ENCODE measurements at regions not wholly inside any gene's neighbourhood (a gene's known extent, or its start where the extent isn't known, plus 50 kb on each side); places are given as distances from the start of the nearest gene placed in this dataset.

DNA sequence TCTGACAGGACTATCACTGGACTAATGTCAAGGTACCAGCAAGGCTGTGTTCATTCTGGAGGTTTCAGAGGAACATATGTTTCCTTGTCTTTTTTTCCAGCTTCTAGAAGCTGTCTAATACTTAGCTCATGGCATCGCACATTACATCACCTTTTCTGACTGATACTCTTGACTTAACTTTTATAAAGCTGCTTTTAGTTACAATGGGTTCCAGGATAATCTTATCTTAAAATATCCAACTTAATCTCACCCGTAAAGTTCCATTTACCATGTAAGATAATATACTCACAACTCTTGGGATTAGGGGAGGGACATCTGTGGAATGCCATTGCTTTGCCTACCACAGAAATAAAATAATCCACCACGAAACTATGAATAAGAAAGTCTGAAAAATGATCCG, 394.2 kb downstream of the CDH19 start:
- no peak for ATAC-seq
- Mint-ChIP-seq H3K27ac (no peak overlapping the region), H3K27me3 (ENCODE audit: low read depth) (no peaks in the 10 kb centered on the region), H3K4me3 (no peak overlapping the region), H3K36me3 (no peaks in the 10 kb centered on the region), H3K4me1 (no peaks in the 10 kb centered on the region), H3K9me3 (no peaks in the 10 kb centered on the region)
- ChIA-PET POLR2A (no interaction called here), CTCF (no interaction called here)
- no peak for DNase-seq (ENCODE audit: low spot score)
- TF ChIP-seq, protein P1, sequence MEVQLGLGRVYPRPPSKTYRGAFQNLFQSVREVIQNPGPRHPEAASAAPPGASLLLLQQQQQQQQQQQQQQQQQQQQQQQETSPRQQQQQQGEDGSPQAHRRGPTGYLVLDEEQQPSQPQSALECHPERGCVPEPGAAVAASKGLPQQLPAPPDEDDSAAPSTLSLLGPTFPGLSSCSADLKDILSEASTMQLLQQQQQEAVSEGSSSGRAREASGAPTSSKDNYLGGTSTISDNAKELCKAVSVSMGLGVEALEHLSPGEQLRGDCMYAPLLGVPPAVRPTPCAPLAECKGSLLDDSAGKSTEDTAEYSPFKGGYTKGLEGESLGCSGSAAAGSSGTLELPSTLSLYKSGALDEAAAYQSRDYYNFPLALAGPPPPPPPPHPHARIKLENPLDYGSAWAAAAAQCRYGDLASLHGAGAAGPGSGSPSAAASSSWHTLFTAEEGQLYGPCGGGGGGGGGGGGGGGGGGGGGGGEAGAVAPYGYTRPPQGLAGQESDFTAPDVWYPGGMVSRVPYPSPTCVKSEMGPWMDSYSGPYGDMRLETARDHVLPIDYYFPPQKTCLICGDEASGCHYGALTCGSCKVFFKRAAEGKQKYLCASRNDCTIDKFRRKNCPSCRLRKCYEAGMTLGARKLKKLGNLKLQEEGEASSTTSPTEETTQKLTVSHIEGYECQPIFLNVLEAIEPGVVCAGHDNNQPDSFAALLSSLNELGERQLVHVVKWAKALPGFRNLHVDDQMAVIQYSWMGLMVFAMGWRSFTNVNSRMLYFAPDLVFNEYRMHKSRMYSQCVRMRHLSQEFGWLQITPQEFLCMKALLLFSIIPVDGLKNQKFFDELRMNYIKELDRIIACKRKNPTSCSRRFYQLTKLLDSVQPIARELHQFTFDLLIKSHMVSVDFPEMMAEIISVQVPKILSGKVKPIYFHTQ (CRISPR knock-in tag; IDR thresholded peaks at IDR 0.05), result no peak
- TF ChIP-seq ETV6 (CRISPR knock-in tag; IDR thresholded peaks at IDR 0.05) (no peak), FOXP1 (CRISPR knock-in tag; IDR thresholded peaks at IDR 0.05; ENCODE audit: borderline replicate concordance) (no peak), SMAD4 (CRISPR knock-in tag; IDR thresholded peaks at IDR 0.05) (no peak), PRDM15 (CRISPR knock-in tag; IDR thresholded peaks at IDR 0.05) (no peak), ZBTB21 (CRISPR knock-in tag; IDR thresholded peaks at IDR 0.05; ENCODE audit: borderline replicate concordance) (no peak), ZNF219 (CRISPR knock-in tag; IDR thresholded peaks at IDR 0.05; ENCODE audit: borderline replicate concordance) (no peak), ZNF317 (CRISPR knock-in tag; IDR thresholded peaks at IDR 0.05; ENCODE audit: borderline replicate concordance, low read depth) (no peak), ATF6 (CRISPR knock-in tag; IDR thresholded peaks at IDR 0.05) (no peak), GRHL2 (CRISPR knock-in tag; IDR thresholded peaks at IDR 0.05; ENCODE audit: insufficient replicate concordance, severe bottlenecking) (no peak), CREB1 (CRISPR knock-in tag; IDR thresholded peaks at IDR 0.05) (no peak), JAZF1 (CRISPR knock-in tag; IDR thresholded peaks at IDR 0.05) (no peak), ZNF425 (CRISPR knock-in tag; conservative IDR thresholded peaks at IDR 0.05) (no peak), MAX (CRISPR knock-in tag; IDR thresholded peaks at IDR 0.05) (no peak), TCF7 (CRISPR knock-in tag; IDR thresholded peaks at IDR 0.05; ENCODE audit: low read depth) (no peak), FOXJ3 (CRISPR knock-in tag; IDR thresholded peaks at IDR 0.05; ENCODE audit: borderline replicate concordance) (no peak)
- TF ChIP-seq, protein P2, sequence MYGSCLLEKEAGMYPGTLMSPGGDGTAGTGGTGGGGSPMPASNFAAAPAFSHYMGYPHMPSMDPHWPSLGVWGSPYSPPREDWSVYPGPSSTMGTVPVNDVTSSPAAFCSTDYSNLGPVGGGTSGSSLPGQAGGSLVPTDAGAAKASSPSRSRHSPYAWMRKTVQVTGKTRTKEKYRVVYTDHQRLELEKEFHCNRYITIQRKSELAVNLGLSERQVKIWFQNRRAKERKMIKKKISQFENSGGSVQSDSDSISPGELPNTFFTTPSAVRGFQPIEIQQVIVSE (CRISPR knock-in tag; IDR thresholded peaks at IDR 0.05; ENCODE audit: borderline replicate concordance), result no peak
- TF ChIP-seq, protein P3, sequence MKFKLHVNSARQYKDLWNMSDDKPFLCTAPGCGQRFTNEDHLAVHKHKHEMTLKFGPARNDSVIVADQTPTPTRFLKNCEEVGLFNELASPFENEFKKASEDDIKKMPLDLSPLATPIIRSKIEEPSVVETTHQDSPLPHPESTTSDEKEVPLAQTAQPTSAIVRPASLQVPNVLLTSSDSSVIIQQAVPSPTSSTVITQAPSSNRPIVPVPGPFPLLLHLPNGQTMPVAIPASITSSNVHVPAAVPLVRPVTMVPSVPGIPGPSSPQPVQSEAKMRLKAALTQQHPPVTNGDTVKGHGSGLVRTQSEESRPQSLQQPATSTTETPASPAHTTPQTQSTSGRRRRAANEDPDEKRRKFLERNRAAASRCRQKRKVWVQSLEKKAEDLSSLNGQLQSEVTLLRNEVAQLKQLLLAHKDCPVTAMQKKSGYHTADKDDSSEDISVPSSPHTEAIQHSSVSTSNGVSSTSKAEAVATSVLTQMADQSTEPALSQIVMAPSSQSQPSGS (CRISPR knock-in tag; IDR thresholded peaks at IDR 0.05; ENCODE audit: borderline replicate concordance, low read depth), result no peak

Measured in WTC11 (cell line).